PFSK-1 (cell line): ENCODE measurements at regions not wholly inside any gene's neighbourhood (a gene's known extent, or its start where the extent isn't known, plus 50 kb on each side); places are given as distances from the start of the nearest gene placed in this dataset.

Experiments used
- POLR2AphosphoS5 ChIP-seq: IDR thresholded peaks from 2 replicates; pipeline ENCODE4 v1.6.1; 2012; ENCODE audit warnings: low read depth, mild to moderate bottlenecking, control low read depth, low read length, moderate library complexity
- REST ChIP-seq, 2 experiments: IDR thresholded peaks; 2 replicates each; pipeline versions ENCODE4 v1.6.1 to v1.8.0; 2011 to 2012; ENCODE audit warnings: low read depth in 2 of 2, low read length in 2 of 2, control low read depth in 1 of 2, inconsistent platforms in 1 of 2, mild to moderate bottlenecking in 1 of 2, moderate library complexity in 1 of 2; ENCODE audit not compliant: insufficient read depth in 1 of 2
- SIN3A ChIP-seq: IDR thresholded peaks from 2 replicates; pipeline ENCODE4 v1.6.1; 2012; ENCODE audit warnings: mild to moderate bottlenecking, low read length, moderate library complexity, borderline replicate concordance; ENCODE audit not compliant: insufficient read depth
- TAF1 ChIP-seq: IDR thresholded peaks from 2 replicates; pipeline ENCODE4 v1.6.1; 2012; ENCODE audit warnings: low read length, control low read depth, borderline replicate concordance; ENCODE audit not compliant: insufficient read depth

DNA sequence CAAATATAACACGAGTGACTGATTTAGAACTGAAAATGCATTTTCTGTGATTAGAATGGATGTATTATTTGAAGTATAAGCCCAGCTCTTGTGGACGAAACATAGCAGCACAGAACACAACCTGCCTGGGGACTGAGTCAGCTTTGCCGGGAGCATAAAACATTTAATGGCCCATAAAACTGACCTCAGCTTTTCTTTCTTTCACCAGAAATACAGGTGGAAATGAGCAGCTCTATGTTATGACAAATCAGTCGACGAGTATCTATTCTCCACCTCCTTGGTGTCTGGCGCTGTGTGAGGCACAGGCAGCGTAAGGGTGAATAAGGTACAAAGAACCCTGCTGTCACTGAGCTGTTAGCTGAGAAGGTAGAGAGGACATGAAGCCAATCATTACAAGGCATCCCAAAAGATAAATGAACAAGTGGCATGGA is 471.6 kb upstream of the AKR1E2 start:
- TF ChIP-seq REST (IDR thresholded peaks at IDR 0.05; ENCODE audit: insufficient read depth in 1 of 2, low read depth in 2 of 2, low read length in 2 of 2) = no peak
- TF ChIP-seq POLR2AphosphoS5 = no peak
- no peak for TF ChIP-seq SIN3A
- no peak for TF ChIP-seq TAF1
